ENCODE measurements at regions not wholly inside any gene's neighbourhood (a gene's known extent, or its start where the extent isn't known, plus 50 kb on each side); places are given as distances from the start of the nearest gene placed in this dataset.

DNA sequence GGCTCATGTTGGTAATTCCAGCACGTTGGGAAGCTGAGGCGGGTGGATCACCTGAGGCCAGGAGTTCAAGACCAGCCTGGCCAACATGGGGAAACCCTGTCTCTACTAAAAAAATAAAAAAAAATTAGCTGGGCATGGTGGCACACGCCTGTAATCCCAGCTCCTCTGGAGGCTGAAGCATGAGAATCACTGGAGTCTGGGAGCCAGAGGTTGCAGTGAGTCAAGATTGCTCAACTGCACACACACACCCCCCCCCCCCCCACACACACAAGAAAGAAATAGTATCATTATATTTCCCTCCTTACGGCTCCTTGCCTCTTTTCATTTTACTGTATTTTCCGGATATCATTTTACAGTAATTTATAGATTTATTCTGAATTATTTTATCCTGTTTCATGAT is 963.1 kb upstream of the GOT2 start:
- H3K4me3 ChIP-seq, result no peak overlapping the region
- H2AFZ ChIP-seq, result no peak overlapping the region
- 80% methylated on average over 5 of the region's 5 CpGs for WGBS (ENCODE audit: low lambda C conversion rate, missing lambda C conversion rate)
- H3K27ac ChIP-seq, result no peak overlapping the region
- H3K27me3 ChIP-seq, result no peaks in the 10 kb centered on the region
- H3K9me3 ChIP-seq (ENCODE audit: low read depth), result no peaks in the 10 kb centered on the region
- no peaks in the 10 kb centered on the region for H3K9me2 ChIP-seq (replicated peaks; ENCODE audit: insufficient read depth)
- no peaks in the 10 kb centered on the region for H4K20me1 ChIP-seq (ENCODE audit: insufficient read depth, poor library complexity, severe bottlenecking)
- H3K4me2 ChIP-seq, result no peak overlapping the region
- no peaks in the 10 kb centered on the region for H3K4me1 ChIP-seq (ENCODE audit: insufficient read depth)
- no peaks in the 10 kb centered on the region for H3K36me3 ChIP-seq (replicated peaks; ENCODE audit: insufficient read depth, low read depth)
- no peak for DNase-seq (ENCODE audit: low spot score)
- TF ChIP-seq EZH2phosphoT487 (IDR thresholded peaks at IDR 0.05; ENCODE audit: low read depth, severe bottlenecking, unreplicated experiment) (no peak), EZH2 (IDR thresholded peaks at IDR 0.05; ENCODE audit: borderline replicate concordance) (no peak)
- TF ChIP-seq, protein P1, sequence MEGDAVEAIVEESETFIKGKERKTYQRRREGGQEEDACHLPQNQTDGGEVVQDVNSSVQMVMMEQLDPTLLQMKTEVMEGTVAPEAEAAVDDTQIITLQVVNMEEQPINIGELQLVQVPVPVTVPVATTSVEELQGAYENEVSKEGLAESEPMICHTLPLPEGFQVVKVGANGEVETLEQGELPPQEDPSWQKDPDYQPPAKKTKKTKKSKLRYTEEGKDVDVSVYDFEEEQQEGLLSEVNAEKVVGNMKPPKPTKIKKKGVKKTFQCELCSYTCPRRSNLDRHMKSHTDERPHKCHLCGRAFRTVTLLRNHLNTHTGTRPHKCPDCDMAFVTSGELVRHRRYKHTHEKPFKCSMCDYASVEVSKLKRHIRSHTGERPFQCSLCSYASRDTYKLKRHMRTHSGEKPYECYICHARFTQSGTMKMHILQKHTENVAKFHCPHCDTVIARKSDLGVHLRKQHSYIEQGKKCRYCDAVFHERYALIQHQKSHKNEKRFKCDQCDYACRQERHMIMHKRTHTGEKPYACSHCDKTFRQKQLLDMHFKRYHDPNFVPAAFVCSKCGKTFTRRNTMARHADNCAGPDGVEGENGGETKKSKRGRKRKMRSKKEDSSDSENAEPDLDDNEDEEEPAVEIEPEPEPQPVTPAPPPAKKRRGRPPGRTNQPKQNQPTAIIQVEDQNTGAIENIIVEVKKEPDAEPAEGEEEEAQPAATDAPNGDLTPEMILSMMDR (IDR thresholded peaks at IDR 0.05; ENCODE audit: poor library complexity), result no peak
- no peaks in the 10 kb centered on the region for H3K79me2 ChIP-seq

DNA sequence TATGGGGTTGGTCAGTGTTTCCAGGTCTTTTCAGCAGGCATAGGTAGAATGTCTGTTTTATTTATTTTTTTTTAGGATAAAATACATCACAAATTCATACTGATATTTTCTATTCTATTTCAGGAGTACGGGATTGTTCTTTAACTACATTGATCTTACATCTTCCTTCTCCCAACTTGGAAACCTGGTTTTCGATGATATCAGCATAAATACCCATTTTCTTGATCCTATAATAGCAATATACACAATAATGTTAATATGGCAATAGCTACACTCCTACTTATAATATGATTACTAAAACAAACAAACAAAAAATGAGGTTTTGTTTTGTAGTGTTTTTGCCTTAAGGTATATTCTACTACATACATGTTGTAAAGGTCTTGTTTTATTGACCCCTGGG is 962.4 kb upstream of the GOT2 start:
- Histone ChIP-seq H3K79me2 (no peaks in the 10 kb centered on the region), H3K9me2 (replicated peaks; ENCODE audit: insufficient read depth) (no peaks in the 10 kb centered on the region), H4K20me1 (ENCODE audit: insufficient read depth, poor library complexity, severe bottlenecking) (no peaks in the 10 kb centered on the region), H3K27me3 (no peaks in the 10 kb centered on the region), H3K27ac (no peak overlapping the region), H3K36me3 (replicated peaks; ENCODE audit: insufficient read depth, low read depth) (no peaks in the 10 kb centered on the region), H3K4me1 (ENCODE audit: insufficient read depth) (no peaks in the 10 kb centered on the region), H3K4me3 (no peak overlapping the region), H3K4me2 (no peak overlapping the region), H2AFZ (no peak overlapping the region), H3K9me3 (ENCODE audit: low read depth) (no peaks in the 10 kb centered on the region)
- WGBS (ENCODE audit: low lambda C conversion rate, missing lambda C conversion rate), result 93% methylated on average over 2 of the region's 2 CpGs
- DNase-seq (ENCODE audit: low spot score), result no peak
- TF ChIP-seq EZH2phosphoT487 (IDR thresholded peaks at IDR 0.05; ENCODE audit: low read depth, severe bottlenecking, unreplicated experiment), result no peak

DNA sequence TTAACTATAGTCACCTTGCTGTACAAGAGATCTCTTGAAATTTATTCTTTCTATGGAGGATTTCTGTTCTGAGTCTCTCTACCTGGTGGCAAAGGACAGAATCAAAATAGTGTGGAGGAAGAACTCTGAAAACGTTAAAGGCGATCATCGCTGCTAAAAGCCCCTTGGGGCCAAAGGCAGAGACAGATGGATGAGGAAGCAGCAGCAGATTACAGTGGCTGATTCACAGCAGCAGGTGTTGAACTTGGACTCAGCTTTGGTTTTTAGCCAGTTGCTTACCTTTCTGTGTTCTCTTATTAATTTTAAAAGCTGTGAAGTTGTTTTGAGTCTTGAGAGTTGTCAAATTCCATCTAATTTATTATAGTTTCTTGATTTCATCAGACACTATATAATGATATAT is 956.1 kb upstream of the GOT2 start:
- H3K9me3 ChIP-seq (ENCODE audit: low read depth), result no peaks in the 10 kb centered on the region
- H3K79me2 ChIP-seq, result no peaks in the 10 kb centered on the region
- no peaks in the 10 kb centered on the region for H4K20me1 ChIP-seq (ENCODE audit: insufficient read depth, poor library complexity, severe bottlenecking)
- H3K9me2 ChIP-seq (replicated peaks; ENCODE audit: insufficient read depth), result no peaks in the 10 kb centered on the region
- no peaks in the 10 kb centered on the region for H3K4me1 ChIP-seq (ENCODE audit: insufficient read depth)
- H3K4me3 ChIP-seq, result no peak overlapping the region
- no peaks in the 10 kb centered on the region for H3K36me3 ChIP-seq (replicated peaks; ENCODE audit: insufficient read depth, low read depth)
- DNase-seq (ENCODE audit: low spot score), result no peak
- TF ChIP-seq EZH2phosphoT487 (IDR thresholded peaks at IDR 0.05; ENCODE audit: low read depth, severe bottlenecking, unreplicated experiment), result no peak
- TF ChIP-seq EZH2 (IDR thresholded peaks at IDR 0.05; ENCODE audit: borderline replicate concordance), result no peak
- TF ChIP-seq, protein P1 (IDR thresholded peaks at IDR 0.05; ENCODE audit: poor library complexity), result no peak
- no peak overlapping the region for H3K4me2 ChIP-seq
- no peaks in the 10 kb centered on the region for H3K27me3 ChIP-seq
- WGBS (ENCODE audit: low lambda C conversion rate, missing lambda C conversion rate), result 66% methylated on average over 3 of the region's 3 CpGs
- no peak overlapping the region for H3K27ac ChIP-seq
- H2AFZ ChIP-seq, result no peak overlapping the region

DNA sequence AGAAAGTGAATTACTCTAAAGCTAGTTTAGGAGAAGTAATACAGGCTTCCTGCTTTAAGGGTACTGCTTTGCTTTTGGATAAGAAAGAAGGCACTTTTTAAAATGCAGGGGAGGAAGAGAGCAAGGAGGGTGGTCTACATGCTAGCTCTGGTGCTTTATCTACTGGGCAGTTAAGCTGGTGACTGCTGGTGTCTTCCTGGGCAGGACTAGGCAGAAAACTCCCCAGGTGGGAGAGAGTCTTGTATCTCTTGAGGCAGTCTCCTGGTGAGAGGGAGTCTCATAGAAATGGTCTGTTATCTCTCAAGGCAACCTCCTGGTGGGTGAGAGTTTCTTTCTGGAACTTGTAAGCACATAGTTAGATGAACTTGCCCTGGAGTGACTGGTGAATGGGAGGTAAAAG is 953.9 kb upstream of the GOT2 start:
- Histone ChIP-seq H2AFZ (no peak overlapping the region), H3K27ac (no peak overlapping the region), H3K9me2 (replicated peaks; ENCODE audit: insufficient read depth) (no peaks in the 10 kb centered on the region), H3K27me3 (no peaks in the 10 kb centered on the region), H3K4me1 (ENCODE audit: insufficient read depth) (no peaks in the 10 kb centered on the region), H3K4me3 (no peak overlapping the region), H3K9me3 (ENCODE audit: low read depth) (no peaks in the 10 kb centered on the region), H3K4me2 (no peak overlapping the region), H3K79me2 (no peaks in the 10 kb centered on the region), H4K20me1 (ENCODE audit: insufficient read depth, poor library complexity, severe bottlenecking) (no peaks in the 10 kb centered on the region), H3K36me3 (replicated peaks; ENCODE audit: insufficient read depth, low read depth) (no peaks in the 10 kb centered on the region)
- DNase-seq (ENCODE audit: low spot score), result no peak
- TF ChIP-seq EZH2phosphoT487 (IDR thresholded peaks at IDR 0.05; ENCODE audit: low read depth, severe bottlenecking, unreplicated experiment), result no peak
- TF ChIP-seq, protein P1 (IDR thresholded peaks at IDR 0.05; ENCODE audit: poor library complexity), result no peak

All from hepatocyte (in vitro differentiated cells).